ELR (cell line): ENCODE measurements at regions not wholly inside any gene's neighbourhood (a gene's known extent, or its start where the extent isn't known, plus 50 kb on each side); places are given as distances from the start of the nearest gene placed in this dataset.
A peak's percentile ranks its signal among the peaks of the same experiment; 100 is the strongest.

ENCODE experiments used
- DNase-seq: peaks from one replicate; pipeline ENCODE4 v3.0.0-alpha.2; 2015; ENCODE audit warnings: low read depth

DNA sequence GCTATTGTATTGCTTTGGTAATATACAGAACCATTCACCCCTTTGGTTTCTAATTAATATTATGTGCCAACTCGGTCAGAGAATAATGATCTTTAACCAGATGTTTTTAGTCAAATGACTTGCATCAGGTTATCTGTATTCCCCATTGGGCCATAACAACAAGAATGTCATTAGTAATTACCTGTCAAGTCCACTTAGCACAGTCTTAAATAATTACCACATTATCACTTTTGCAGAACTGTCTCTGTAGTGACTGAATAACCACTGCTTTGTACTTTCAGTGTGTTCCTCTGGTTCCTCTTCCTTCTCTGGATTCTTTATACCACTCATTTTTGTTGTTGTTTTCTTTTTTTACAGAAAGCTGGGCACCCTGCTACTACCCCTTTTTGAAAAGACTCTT is 257.7 kb upstream of the SPOCK3 start:
- DNase-seq, result no peak

DNA sequence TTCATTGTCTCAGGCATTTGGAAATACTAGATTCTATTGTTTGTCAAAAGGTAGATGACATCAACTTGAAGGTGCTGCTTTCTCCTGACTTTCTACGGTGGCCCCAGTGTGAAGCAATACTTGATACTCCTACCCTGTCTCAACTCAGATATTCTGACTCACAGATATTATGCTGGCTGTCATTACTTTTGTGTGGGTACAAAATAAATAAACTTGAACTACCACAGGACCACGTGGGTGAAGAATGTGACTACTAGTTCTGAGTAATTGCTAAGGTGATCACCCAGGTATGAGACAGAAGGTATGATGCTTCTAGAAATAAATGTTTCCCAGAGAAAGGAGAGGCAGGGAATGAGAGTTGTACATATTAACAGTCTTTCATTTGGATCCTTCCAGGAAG is 275.3 kb upstream of the SPOCK3 start:
- no peak for DNase-seq

DNA sequence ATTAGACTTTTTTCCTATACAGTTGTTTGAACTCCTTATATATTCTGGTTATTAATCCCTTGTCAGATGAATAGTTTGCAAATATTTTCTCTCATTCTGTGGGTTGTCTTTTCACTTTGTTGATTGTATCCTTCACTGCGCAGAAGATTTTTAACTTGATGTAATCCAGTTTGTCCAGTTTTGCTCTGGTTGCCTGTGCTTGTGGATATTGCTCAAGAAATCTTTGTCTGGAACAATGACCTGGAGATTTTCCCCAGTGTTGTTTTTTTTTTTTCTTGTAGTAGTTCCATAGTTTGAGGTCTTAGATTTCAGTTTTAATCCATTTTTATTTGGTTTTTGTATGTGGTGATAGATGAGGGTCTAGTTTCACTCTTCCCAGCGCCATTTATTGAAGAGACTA is 289.8 kb upstream of the SPOCK3 start:
- DNase-seq, result no peak

DNA sequence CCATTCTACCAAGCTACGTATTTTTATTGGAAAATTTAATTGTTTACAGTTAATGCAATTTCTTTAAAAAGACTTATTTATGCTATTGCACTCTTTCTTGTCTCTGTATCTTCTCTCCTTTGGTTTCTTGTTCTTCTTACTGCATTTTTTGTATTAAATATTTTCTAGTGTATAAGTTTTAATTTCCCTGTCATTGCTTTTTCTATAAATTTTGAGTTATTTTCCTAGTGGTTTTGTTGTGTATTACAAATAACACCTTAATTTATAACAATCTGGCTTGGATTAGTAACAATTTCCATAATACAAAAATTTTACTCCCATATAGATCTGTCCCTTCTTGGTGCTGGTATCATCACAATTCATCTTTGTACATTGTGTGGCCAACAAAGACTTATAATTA is 303.5 kb upstream of the SPOCK3 start:
- DNase-seq, result no peak

DNA sequence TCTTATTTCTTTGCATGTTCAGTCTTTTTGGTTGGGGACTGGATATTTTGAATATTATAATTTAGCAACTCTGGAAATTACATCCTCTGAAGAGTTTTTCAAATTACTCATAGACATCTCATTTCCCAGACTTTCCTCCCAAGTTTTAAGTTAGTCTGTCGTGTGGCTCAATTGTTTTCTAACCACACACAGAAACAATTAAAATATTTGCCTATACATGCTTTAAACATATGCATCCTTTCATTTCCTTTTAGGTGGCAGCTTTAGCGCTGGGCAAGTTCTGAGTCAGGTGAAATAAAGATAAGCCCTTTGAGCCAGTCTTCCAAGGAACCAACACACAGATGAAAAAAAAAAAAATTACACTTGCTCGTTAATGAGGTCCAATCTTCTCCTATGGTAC is 307.0 kb upstream of the SPOCK3 start:
- peak; percentile 46 for DNase-seq

DNA sequence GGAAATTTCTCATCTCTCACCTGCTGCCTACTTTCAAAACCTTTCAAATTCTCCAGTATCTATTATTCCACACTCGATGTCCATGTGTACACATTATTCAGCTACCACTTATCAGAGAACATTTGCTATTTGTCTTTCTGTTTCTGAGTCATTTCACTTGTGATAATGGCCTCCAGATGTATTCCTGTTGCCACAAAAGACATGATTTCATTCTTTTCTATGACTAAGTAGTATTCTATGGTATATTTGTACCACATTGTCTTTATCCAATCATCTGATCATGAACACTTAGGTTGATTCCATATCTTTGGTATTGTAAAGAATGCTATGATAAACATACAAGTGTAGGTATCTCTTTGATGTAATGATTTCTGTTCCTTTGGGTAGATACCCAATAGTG is 310.1 kb upstream of the SPOCK3 start:
- peak; percentile 73 for DNase-seq

DNA sequence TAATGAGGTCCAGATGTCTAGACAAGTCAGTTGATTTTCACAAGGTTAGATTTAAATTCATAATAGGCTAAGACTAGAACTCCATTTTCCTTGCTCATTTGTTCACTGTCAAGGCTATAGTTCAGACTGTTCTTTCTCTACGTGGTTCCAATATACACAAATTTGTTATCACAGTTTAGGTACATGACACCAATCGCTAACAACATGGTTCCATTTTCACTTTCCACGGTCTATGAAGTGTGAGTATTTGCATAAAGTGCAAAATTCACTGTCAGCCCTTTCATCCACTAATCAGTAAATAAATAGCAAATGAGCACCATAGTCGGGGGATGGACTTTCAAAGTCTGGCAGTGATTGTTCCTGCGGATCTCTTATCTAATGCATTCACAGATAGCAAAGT is 315.7 kb upstream of the SPOCK3 start:
- no peak for DNase-seq

DNA sequence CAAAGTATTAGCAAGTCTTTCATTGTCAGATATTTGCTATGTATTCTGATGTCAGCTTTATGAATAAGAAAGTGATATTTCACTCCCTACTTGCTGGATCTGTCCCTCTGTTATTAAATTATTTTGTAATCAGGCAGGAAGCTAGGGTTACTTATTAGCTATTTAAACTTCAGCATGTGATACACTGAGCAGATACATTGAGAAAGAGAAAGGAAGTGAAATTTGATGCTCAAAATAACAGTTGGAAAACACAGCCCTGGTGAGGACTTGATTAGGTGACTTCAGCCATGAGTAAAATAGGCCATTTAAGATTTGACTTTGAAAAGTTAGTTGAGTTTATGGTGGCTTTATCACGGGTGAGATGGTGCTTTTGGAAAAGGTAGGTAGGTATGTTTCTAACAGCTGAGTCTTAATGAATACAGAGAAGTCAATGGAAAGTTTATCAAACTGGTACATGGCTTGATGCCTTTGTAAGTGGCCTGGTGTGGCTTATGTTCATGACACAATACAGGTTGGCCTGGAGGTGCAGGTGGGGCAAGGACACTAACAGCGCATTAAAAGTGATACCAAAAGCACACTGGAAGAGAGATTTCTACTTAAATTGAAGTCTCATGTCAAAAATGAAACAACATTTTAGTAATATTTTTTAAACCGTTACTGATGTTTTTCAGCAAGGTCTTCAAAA is 321.2 kb upstream of the SPOCK3 start:
- no peak for DNase-seq

DNA sequence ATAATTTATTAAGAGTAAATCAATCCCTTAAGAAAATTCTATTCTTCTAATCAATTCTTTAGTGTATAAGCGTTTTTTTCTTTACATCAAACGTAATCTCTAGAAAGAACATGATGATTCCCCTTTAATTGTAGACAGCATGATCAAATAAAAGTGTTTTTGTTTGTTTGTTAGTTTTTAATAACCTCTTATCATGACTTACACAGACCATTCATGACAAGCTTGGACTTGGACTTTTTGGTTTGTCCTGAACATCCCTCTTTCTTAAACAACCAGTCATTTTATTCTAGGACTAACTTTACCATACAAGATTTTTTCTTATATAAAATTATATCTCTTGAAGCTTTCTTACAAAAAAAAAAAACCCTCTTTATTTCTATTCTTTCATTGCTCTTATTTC is 344.6 kb upstream of the SPOCK3 start:
- DNase-seq, result peak; percentile 36

DNA sequence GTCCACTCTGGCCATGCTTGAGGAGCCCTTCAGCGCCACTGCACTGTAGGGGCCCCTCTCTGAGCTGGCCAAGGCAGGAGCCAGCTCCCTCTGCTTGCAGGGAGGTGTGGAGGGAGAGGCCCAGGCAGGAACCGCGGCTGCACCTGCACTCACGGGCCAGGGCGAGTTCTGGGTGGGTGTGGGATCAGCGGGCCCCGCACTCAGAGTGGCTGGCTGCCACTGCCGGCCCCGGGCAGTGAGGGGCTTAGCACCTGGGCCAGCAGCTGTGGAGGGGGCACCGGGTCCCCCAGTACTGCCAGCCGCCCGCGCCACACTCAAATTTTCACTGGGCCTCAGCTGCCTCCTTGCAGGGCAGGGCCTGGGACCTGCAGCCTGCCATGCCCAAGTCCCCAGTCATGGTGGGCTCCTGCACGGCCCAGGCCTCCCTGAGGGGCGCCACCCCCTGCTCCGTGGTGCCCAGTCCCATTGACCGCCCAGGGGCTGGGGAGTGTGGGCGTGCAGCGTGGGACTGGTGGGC is 347.2 kb upstream of the SPOCK3 start:
- DNase-seq, result no peak

DNA sequence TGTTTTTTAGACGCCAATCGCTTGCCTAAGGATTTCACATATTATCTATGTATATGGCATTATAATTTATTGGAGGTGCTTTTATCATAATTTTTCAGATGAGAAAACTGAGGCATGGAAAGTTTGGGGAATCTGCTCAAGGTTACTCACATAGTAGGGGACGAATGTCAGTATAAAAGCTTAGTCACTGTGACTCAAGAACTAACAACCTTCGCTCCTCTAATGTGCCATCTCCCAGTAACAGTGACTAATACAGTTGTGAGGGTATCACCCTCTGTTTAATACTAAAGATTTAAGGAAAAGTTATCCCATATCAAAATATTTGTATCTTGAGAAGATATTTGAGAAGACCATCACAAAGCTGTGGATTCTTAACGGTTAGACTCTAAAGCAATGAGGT is 353.1 kb upstream of the SPOCK3 start:
- peak; percentile 73 for DNase-seq

DNA sequence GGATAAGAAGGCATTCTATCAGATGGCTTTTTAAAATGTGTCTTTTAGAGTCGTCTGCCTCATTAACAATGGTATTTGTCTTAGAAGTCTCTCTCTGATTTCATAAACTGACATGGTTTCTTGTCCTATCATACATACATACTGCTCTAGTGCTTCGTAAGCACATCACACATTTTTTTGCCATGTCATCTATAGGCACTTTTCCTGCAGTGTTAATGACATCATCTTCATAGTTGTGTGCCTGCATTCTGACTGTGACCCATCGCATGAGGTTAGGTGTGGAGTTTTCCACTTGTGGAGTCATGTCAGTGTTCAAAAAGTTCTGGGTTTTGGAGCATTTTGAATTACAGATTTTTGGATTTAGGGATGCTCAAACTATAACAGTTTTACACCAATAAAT is 361.6 kb upstream of the SPOCK3 start:
- peak; percentile 36 for DNase-seq

DNA sequence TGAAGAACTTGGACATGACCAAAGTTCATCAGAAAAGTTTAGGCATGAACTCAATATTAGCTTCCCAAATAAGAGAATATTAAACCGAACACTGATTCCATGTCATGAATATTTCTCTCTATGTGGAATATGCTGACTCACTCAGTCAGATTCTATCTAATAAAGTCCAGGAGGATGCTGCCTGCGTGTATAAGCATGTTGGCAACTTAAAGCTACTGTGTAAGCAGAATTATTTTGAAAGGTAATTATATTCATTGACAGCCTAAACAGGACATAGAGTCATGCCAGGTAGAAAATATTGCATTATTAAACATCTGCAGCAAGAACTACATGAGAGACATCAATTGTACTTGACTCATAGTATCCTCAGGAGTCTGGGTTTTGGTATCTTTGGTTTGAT is 367.9 kb upstream of the SPOCK3 start:
- no peak for DNase-seq

DNA sequence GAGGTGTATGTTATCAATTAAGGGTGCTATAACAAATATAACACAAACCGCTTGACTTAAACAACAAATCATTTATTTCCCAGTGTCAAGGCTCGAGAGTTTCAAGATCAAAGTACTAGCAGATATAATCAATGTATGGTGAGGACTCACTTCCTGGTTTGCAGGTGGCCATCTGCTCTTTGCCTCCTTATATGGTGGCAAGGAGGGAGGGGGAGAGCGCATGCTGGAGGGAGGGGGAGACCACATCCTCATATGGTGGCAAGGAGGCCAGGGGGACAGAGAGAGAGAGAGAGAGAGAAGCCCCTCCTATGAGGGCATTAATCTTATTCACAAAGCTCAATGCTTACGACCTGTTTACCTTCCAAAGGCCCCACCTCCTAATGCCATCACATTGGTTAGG is 372.3 kb upstream of the SPOCK3 start:
- no peak for DNase-seq

DNA sequence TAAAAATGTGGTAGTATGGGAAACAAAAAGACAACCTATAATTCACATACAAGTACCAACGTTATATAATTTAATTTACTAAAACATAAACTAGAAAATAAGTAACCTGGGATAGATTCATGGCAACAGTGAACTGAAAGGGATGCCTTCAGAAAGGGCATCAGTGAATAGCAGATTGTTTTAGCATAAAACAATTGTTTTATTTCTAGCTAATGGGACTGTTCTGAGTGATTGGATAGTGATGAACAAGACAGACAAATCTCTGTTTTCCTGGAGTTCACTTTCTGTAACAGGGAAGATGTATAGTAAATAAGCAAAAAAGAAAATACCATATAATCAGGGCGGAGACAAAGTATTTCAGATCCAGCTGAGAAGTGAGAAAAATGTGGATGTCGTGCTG is 379.1 kb upstream of the SPOCK3 start:
- DNase-seq, result no peak

DNA sequence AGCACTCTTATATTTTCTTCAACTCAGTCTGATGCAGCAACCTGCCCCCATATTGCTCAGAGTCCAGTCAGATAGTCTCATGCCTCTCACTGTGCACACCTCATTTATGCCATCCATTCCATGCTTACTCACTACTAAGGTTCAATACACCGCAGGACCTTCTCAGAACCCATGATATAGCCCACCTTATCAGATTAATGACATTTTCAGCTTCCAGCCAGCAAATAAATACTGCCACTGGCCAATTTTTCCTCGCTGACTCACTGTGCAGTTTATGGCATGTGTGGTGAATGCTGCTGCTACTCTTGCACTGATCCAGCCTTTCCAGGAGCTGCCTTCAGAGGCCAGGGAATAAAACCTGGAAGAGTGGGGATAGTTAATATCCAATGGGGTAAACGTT is 380.6 kb upstream of the SPOCK3 start:
- peak; percentile 83 for DNase-seq

DNA sequence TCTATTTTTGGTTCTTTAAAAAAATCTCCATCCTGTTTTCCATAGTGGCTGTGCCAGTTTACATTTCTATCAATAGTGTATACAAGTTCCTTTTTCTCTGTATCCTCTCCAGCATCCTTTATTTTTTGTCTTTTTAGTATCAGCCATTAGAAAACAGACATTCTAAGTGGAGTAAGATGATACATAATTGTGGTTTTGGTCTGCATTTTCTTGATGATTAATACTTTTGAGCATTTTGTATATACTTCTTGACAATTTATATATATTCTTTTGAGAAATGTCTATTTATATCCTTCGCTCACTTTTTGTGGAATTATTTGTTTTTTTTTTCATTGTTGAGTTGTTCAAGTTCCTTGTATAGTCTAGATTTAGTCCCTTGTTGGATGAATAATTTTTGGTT is 382.2 kb upstream of the SPOCK3 start:
- DNase-seq, result peak; percentile 65

DNA sequence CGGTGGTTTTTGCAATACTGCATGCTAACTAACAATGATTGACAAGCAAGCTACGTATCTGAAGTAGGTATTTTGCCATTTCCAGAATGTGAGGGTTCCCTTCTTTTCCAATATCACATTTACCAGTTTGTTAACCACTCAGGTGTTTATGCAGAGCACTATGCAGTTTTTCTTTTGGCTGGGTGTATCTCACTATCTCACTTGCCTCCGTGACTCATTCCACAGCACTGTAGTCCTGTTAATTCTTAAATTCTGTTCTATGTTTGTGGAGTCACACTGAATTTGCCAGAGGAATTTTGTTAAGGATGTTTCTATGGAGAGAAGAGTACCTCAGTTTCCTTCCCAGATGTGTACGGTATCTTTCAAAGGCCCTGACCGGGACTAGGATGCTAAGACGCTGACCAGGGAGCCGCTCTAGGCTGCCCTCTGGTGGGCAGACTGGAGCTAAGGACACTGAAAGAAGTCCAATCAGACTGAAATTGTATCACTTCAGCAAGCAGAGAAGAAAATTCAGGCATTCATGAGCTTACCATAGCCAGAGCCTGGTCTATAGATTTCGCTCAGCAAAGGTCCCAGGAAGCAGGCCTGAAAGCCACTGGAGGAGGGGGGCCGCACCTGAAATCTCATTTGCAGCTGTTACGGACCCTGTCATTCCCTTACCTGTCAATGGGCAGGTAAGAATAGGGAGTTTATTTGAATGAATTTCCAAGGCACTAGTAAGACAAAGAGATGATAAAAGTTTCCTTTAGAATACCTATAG is 388.4 kb upstream of the SPOCK3 start:
- DNase-seq, result peak; percentile 66

DNA sequence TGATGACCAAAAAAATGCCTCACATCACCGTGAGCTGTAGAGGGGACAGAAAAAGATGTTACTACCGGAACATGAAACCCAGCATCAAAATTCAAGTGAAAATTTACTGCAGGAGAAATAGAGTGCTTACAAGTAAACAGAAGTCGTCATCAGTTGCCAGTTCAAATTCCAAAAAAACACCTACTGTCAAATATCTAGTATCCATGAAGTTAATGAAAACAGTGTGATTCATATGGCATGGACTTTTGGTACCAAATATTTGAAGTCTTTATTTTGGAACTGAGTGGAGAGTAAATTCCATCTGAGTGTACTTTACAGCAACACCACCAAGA is 388.9 kb upstream of the SPOCK3 start:
- DNase-seq, result no peak

DNA sequence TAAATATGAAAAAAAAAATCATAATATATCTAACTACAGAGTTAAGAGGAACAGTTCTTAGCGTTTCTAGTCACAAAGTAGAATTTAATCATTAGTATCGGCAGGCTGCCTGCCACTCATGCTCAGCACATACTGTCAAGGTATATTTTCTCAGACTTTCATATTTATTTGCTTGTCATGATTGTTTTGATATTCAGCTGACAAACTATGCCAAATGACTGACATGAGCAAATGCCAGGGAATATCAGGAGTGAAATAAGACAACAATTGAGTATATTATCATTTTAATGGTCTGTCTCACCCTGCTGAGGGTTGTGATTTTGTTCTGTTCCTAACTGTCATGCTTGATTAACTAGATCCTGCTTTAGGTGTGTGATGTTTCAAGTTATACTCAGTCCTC is 395.0 kb upstream of the SPOCK3 start:
- no peak for DNase-seq

DNA sequence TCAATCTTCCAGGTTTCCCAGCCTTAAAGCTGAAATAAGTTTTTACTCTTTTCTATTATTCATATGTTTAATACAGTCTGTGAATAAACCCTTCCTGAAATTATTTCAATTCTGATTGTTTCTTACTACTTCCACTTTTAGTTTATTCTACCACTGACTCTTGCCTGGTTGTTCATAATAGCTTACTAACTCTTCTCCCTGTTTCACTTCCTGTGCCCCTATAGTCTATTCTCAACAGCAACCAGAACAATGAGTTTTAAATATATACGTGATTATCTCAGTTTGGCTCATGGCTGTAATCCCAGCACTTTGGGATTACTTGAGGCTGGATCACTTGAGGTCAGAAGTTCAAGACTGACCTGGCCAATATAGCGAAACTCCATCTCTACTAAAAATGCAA is 408.0 kb upstream of the SPOCK3 start:
- no peak for DNase-seq

DNA sequence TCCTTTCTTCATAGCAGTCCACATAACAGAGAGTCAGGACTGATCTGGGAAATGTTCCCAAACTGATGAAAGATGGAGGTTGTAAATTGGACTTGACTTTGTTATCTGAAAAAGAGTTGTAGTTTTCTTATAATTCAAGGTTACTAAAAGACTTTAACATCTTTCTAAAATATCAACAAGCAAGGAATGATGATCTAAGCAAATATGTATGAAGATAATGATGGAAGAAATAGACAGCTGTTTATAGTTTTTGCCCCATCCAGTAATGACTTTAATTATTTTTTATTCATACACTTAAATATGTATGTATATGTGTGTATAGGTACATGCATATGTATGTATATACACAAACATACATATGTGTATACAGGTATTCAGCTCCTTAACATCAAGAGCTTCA is 411.1 kb upstream of the SPOCK3 start:
- no peak for DNase-seq

DNA sequence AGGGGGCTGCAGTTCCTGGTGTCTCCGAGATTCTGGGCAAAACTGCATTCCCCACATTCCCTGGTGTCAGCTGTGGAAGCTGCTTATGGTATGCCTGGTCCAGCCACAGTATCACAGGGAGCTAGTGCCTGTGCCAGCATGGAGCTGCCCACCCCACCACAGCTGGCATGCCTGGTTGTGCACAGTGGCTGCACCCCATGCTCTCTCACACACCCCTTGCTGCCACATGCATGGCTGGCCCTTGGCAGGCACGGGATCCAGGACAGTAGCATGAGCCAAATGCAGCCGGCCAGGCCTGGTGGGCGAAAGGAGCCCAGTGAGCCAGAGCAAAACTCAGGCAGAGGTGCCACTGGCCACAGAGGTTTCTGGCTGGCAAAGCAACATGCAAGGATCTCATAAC is 418.0 kb upstream of the SPOCK3 start:
- DNase-seq, result no peak

DNA sequence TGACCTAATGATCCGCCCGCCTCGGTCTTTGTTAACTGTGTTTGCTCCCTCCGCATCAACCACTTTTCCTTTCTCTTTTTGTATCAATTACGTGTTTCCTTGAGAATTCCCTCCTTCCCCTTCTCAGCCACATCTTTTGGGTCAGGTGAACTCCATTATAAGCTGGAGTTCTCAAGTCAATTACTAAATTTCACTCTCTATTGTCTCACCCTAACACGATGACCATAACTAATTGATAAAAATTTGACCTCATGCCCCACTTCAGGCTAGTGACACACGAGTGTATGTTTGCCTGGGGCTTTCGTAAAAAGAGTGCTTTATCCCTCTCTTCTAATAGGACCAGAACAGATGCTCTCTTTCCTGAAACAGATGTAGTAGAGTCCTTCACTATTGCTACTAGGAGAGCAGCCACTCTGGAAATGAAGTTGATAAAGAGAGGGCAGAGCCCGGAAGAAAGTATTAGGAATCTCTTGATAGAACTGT is 403.6 kb upstream of the ANXA10 start:
- no peak for DNase-seq
